GM08714 (cell line): ENCODE measurements at regions not wholly inside any gene's neighbourhood (a gene's known extent, or its start where the extent isn't known, plus 50 kb on each side); places are given as distances from the start of the nearest gene placed in this dataset.
"Not testable (repeated sequence)": the region's sequence is repeated elsewhere in the genome, so short reads cannot be mapped to it uniquely, and the experiment has no call there.

ENCODE experiments used
- H3K4me3 ChIP-seq: fragments of 200-500 bp; sonication (Bioruptor generic); 2 replicates; pipeline ENCODE4 v1.5.1; 2014; ENCODE audit warnings: mild to moderate bottlenecking, low read length, inconsistent platforms
- ZNF274 ChIP-seq: IDR thresholded peaks from 2 replicates; pipeline ENCODE4 v1.6.1; 2012; ENCODE audit warnings: mild to moderate bottlenecking, low read depth, low read length

GRCh38 chr2:37722971-37723370 lies 51.5 kb upstream of the CDC42EP3 start:
- not testable (repeated sequence) for H3K4me3 ChIP-seq

- no peak for TF ChIP-seq ZNF274
- no peak overlapping the region for H3K4me3 ChIP-seq
Observed at GRCh38 chr2:37730037-37730818, 58.8 kb upstream of the CDC42EP3 start.

GRCh38 chr2:37732412-37732811 lies 61.0 kb upstream of the CDC42EP3 start:
- not testable (repeated sequence) for H3K4me3 ChIP-seq

GRCh38 chr2:37733251-37733650 lies 61.8 kb upstream of the CDC42EP3 start:
- no peak overlapping the region for H3K4me3 ChIP-seq
- no peak for TF ChIP-seq ZNF274

GRCh38 chr2:37733955-37734354 lies 62.5 kb upstream of the CDC42EP3 start:
- not testable (repeated sequence) for H3K4me3 ChIP-seq

- not testable (repeated sequence) for H3K4me3 ChIP-seq
Observed at GRCh38 chr2:37734891-37735523, 63.6 kb upstream of the CDC42EP3 start.

GRCh38 chr2:37735524-37735910 lies 64.1 kb upstream of the CDC42EP3 start:
- not testable (repeated sequence) for H3K4me3 ChIP-seq

- no peak overlapping the region for H3K4me3 ChIP-seq
- TF ChIP-seq ZNF274: no peak
Observed at GRCh38 chr2:37737507-37737906, 66.1 kb upstream of the CDC42EP3 start.

- TF ChIP-seq ZNF274: no peak
- no peak overlapping the region for H3K4me3 ChIP-seq
Observed at GRCh38 chr2:37738266-37738885, 66.9 kb upstream of the CDC42EP3 start.

GRCh38 chr2:37739153-37739552 lies 67.7 kb upstream of the CDC42EP3 start:
- TF ChIP-seq ZNF274: no peak
- no peak overlapping the region for H3K4me3 ChIP-seq

- TF ChIP-seq ZNF274: no peak
- H3K4me3 ChIP-seq: no peak overlapping the region
Observed at GRCh38 chr2:37740164-37740739, 68.8 kb upstream of the CDC42EP3 start.

- TF ChIP-seq ZNF274: no peak
Observed at GRCh38 chr2:37742286-37742685, 70.8 kb upstream of the CDC42EP3 start.

GRCh38 chr2:37744010-37744409 lies 72.6 kb upstream of the CDC42EP3 start:
- no peak for TF ChIP-seq ZNF274
- no peak overlapping the region for H3K4me3 ChIP-seq

More at GRCh38 chr2:37742286-37742685, 70.8 kb upstream of the CDC42EP3 start:
- H3K4me3 ChIP-seq: no peak overlapping the region

- not testable (repeated sequence) for H3K4me3 ChIP-seq
Observed at GRCh38 chr2:37744961-37745360, 73.5 kb upstream of the CDC42EP3 start.

- not testable (repeated sequence) for H3K4me3 ChIP-seq
Observed at GRCh38 chr2:37746011-37746410, 74.6 kb upstream of the CDC42EP3 start.
